ENCODE measurements at regions not wholly inside any gene's neighbourhood (a gene's known extent, or its start where the extent isn't known, plus 50 kb on each side); places are given as distances from the start of the nearest gene placed in this dataset.

- peaks cover 11 to 13% of the 10 kb centered on the region in 2 donors for H3K4me1 ChIP-seq
- no peaks in the 10 kb centered on the region for H3K27me3 ChIP-seq
- in situ Hi-C loops (cut with MboI; ENCODE audit: low sequenced_read_pairs in 4 of 4) (no loop called here), intact Hi-C loops (cut with DNase I; ENCODE audit: low total_unique reads) (no loop called here)
- H3K9me3 ChIP-seq: no peaks in the 10 kb centered on the region
- TF ChIP-seq CTCF (IDR thresholded peaks at IDR 0.05 in 4 of 5, conservative IDR thresholded peaks at IDR 0.05 in 1 of 5) (no peak), POLR2A (IDR thresholded peaks at IDR 0.05) (no peak)
- ATAC-seq (peak in 1 of 2 donors; percentile 36), DNase-seq (no peak)
- peak overlapping the region in 2 of 4 donors; percentile 16 to 27 for H3K27ac ChIP-seq
- H3K36me3 ChIP-seq: no peaks in the 10 kb centered on the region
- no peak overlapping the region for H3K4me3 ChIP-seq
Observed at GRCh38 chr1:117780687-117781475, 148.5 kb downstream of the GDAP2 start.

GRCh38 chr1:117782056-117782455 is 147.4 kb downstream of the GDAP2 start:
- ATAC-seq (no peak), DNase-seq (no peak)
- Histone ChIP-seq H3K9me3 (no peaks in the 10 kb centered on the region), H3K27ac (no peak overlapping the region), H3K36me3 (no peaks in the 10 kb centered on the region), H3K27me3 (no peaks in the 10 kb centered on the region), H3K4me1 (peaks cover 11 to 13% of the 10 kb centered on the region in 2 donors), H3K4me3 (no peak overlapping the region)
- TF ChIP-seq CTCF (IDR thresholded peaks at IDR 0.05 in 4 of 5, conservative IDR thresholded peaks at IDR 0.05 in 1 of 5) (no peak), POLR2A (IDR thresholded peaks at IDR 0.05) (no peak)
- in situ Hi-C loops (cut with MboI; ENCODE audit: low sequenced_read_pairs in 4 of 4): no loop called here
- intact Hi-C loops (cut with DNase I; ENCODE audit: low total_unique reads): no loop called here

GRCh38 chr1:117783606-117784396 is 145.6 kb downstream of the GDAP2 start:
- TF ChIP-seq POLR2A (IDR thresholded peaks at IDR 0.05) (no peak), CTCF (IDR thresholded peaks at IDR 0.05 in 4 of 5, conservative IDR thresholded peaks at IDR 0.05 in 1 of 5) (no peak)
- no peaks in the 10 kb centered on the region for H3K36me3 ChIP-seq
- H3K4me3 ChIP-seq: no peak overlapping the region
- no peaks in the 10 kb centered on the region for H3K9me3 ChIP-seq
- DNase-seq (no peak), ATAC-seq (no peak)
- no peaks in the 10 kb centered on the region for H3K27me3 ChIP-seq
- in situ Hi-C loops (cut with MboI; ENCODE audit: low sequenced_read_pairs in 4 of 4) (no loop called here), intact Hi-C loops (cut with DNase I; ENCODE audit: low total_unique reads) (no loop called here)
- no peak overlapping the region for H3K27ac ChIP-seq
- peaks cover 11 to 13% of the 10 kb centered on the region in 2 donors for H3K4me1 ChIP-seq

GRCh38 chr1:117788014-117788413 is 141.4 kb downstream of the GDAP2 start:
- no peaks in the 10 kb centered on the region for H3K36me3 ChIP-seq
- intact Hi-C loops (cut with DNase I; ENCODE audit: low total_unique reads) (no loop called here), in situ Hi-C loops (cut with MboI; ENCODE audit: low sequenced_read_pairs in 4 of 4) (no loop called here)
- no peaks in the 10 kb centered on the region for H3K9me3 ChIP-seq
- H3K4me1 ChIP-seq: no peaks in the 10 kb centered on the region
- TF ChIP-seq POLR2A (IDR thresholded peaks at IDR 0.05): no peak
- TF ChIP-seq CTCF (IDR thresholded peaks at IDR 0.05 in 4 of 5, conservative IDR thresholded peaks at IDR 0.05 in 1 of 5): no peak
- no peak overlapping the region for H3K4me3 ChIP-seq
- no peak for DNase-seq
- H3K27ac ChIP-seq: no peak overlapping the region
- no peak for ATAC-seq
- H3K27me3 ChIP-seq: no peaks in the 10 kb centered on the region

All from gastrocnemius medialis (tissue), 4 donors.